ENCODE measurements at regions not wholly inside any gene's neighbourhood (a gene's known extent, or its start where the extent isn't known, plus 50 kb on each side); places are given as distances from the start of the nearest gene placed in this dataset.

DNA sequence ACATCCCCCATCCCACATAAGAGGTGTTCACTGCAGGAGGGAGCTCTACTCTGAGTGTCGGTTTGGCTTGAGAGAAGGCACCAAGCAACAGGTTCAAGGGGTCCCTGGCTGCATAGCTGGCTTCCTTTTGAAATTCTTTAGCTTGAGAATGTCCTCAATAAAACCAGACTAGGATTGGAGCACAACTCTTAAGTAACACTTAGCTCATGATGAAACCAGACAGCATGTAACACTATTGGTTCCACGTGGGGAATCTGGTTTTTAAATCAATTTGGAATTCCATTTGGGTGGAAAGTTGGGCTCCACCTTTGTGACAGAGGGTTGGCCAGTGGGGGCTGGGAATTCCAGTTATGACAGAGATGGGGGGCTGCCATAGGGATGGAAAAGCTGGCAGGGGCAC, 281.2 kb downstream of the TLE3 start:
- TF ChIP-seq, protein P1, sequence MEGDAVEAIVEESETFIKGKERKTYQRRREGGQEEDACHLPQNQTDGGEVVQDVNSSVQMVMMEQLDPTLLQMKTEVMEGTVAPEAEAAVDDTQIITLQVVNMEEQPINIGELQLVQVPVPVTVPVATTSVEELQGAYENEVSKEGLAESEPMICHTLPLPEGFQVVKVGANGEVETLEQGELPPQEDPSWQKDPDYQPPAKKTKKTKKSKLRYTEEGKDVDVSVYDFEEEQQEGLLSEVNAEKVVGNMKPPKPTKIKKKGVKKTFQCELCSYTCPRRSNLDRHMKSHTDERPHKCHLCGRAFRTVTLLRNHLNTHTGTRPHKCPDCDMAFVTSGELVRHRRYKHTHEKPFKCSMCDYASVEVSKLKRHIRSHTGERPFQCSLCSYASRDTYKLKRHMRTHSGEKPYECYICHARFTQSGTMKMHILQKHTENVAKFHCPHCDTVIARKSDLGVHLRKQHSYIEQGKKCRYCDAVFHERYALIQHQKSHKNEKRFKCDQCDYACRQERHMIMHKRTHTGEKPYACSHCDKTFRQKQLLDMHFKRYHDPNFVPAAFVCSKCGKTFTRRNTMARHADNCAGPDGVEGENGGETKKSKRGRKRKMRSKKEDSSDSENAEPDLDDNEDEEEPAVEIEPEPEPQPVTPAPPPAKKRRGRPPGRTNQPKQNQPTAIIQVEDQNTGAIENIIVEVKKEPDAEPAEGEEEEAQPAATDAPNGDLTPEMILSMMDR (IDR thresholded peaks at IDR 0.05), result no peak
- no peak for TF ChIP-seq POLR2A (IDR thresholded peaks at IDR 0.05)
